LNCaP clone FGC (cell line): ENCODE measurements at regions not wholly inside any gene's neighbourhood (a gene's known extent, or its start where the extent isn't known, plus 50 kb on each side); places are given as distances from the start of the nearest gene placed in this dataset.

Source experiments
- DNase-seq: peaks from one replicate; pipeline ENCODE4 v3.0.0-alpha.2; 2011; ENCODE audit warnings: low read depth
- H3K4me3 ChIP-seq: 2 replicates; pipeline ENCODE4 v1.5.1; 2011; ENCODE audit warnings: mild to moderate bottlenecking, low read depth, low read length, control low read depth
- TF ChIP-seq, protein P1 (sequence below): IDR thresholded peaks from 2 replicates; pipeline ENCODE4 v1.5.1; 2012; ENCODE audit warnings: mild to moderate bottlenecking; ENCODE audit not compliant: control insufficient read depth, insufficient read depth; ENCODE audit errors: extremely low read depth

DNA sequence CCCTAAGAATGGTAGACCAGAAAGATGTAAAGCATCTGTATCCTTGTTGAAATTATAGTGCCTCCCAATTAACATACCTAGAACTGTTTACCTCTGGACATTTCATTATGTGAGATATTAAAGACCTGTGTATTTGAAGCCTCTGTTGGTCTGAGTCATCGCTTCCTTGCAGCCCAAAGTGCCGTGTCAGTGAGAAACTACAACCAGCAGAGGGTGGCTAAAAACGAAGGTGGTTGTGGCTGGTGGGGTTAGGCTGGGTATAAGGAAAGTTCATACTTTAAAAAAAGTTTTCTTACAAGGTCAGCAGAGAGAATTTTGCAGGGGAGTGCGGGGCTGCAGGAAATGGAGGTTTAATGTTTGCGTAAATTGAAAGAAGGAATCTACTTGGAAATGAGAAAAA lies 290.7 kb downstream of the TMEM114 start:
- TF ChIP-seq, protein P1, sequence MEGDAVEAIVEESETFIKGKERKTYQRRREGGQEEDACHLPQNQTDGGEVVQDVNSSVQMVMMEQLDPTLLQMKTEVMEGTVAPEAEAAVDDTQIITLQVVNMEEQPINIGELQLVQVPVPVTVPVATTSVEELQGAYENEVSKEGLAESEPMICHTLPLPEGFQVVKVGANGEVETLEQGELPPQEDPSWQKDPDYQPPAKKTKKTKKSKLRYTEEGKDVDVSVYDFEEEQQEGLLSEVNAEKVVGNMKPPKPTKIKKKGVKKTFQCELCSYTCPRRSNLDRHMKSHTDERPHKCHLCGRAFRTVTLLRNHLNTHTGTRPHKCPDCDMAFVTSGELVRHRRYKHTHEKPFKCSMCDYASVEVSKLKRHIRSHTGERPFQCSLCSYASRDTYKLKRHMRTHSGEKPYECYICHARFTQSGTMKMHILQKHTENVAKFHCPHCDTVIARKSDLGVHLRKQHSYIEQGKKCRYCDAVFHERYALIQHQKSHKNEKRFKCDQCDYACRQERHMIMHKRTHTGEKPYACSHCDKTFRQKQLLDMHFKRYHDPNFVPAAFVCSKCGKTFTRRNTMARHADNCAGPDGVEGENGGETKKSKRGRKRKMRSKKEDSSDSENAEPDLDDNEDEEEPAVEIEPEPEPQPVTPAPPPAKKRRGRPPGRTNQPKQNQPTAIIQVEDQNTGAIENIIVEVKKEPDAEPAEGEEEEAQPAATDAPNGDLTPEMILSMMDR, result no peak
- H3K4me3 ChIP-seq, result no peak overlapping the region
- DNase-seq, result no peak

GRCh38 chr16:8295513-8296237 lies 294.6 kb downstream of the TMEM114 start:
- no peak for DNase-seq
- TF ChIP-seq, protein P1, result no peak
- no peak overlapping the region for H3K4me3 ChIP-seq

DNA sequence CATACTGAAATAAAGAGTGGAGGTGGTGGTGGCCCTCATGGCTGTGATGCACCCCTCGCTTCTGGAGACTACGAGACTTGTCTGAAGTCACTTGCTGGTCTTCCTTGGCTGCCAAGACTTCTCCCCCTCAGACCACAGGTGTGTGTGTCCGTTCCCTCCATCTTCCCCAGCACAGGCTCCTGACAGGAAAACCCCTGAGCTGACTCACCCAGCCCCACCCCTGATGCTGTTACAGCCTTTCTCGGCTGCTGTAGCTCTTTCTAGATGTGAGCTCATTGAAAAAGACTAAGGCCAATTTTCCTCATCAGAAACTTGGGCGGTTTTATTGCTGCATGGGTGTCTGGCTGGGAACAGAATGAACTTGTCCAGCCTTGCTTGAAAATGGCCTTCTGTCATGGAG lies 296.9 kb downstream of the TMEM114 start:
- H3K4me3 ChIP-seq, result no peak overlapping the region
- TF ChIP-seq, protein P1, result no peak
- no peak for DNase-seq

DNA sequence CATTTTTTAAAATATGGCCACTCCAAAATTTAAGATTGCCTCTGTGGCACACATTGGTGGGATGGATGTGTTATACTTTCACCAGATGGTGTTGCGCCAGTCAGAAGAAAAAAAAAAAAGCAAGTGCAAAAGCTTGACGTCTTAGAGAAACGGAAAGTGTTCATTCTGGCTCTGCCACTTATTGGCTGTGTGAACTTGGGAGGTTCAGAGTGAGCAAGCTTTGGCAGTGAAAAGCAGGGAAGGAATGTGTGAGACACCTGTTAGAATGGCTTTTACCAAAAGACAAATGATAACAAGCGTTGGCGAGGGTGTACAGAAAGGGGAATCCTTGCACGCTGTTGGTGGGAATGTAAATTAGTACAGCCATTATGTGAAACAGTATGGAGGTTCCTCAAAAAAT lies 298.0 kb downstream of the TMEM114 start:
- TF ChIP-seq, protein P1, result no peak

DNA sequence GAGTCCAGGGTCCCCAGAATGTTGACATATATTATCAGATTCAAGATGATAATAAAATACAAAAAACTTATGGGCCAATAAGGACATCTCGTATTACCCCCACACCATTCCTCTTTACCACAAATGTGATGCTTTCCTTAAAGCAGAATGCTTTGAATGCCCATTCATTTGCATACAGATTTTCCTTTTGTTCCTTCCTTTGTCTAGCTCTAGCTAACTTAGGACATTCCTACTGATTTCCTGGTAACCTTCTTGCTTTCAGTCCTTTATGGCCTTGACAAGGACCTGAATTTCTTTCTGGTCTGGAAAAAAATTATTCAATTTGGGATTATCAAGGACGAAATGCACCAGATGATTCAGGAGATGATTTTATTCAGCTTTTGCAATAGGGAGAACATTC lies 304.0 kb downstream of the TMEM114 start:
- H3K4me3 ChIP-seq, result no peak overlapping the region
- DNase-seq, result no peak
- TF ChIP-seq, protein P1, result no peak

More for the DNA sequence above, 298.0 kb downstream of the TMEM114 start:
- DNase-seq, result no peak
- no peak overlapping the region for H3K4me3 ChIP-seq

GRCh38 chr16:8283195-8283594 lies 307.1 kb downstream of the TMEM114 start:
- TF ChIP-seq, protein P1, result no peak
- H3K4me3 ChIP-seq, result no peak overlapping the region
- no peak for DNase-seq

DNA sequence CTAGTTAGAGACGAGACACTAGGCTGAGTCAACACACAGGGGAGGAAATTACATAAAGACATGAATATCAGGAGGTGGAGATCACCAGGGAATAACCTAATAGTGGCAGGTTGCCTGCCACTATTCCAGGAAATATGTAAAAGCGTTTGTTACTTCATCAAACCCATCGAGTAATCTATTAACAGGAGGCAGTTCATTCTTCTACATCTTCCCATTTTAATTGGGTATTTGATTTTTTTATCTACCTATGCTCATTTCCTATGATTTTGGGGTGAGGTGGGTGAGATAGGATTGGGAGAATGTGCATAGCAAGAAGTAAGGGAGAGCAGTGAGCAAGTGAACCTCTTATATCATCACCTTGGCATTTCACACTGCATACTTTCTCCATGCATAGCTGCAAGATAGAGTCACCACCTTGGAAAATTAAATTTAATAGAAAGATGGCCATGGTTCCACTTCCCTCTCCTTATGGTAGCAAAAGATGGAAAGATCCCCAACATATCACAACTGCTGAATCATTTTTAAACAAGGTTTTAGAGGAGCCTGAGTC lies 312.2 kb downstream of the TMEM114 start:
- TF ChIP-seq, protein P1, result no peak
- DNase-seq, result no peak
- no peak overlapping the region for H3K4me3 ChIP-seq
